Loucy (cell line): ENCODE measurements at regions not wholly inside any gene's neighbourhood (a gene's known extent, or its start where the extent isn't known, plus 50 kb on each side); places are given as distances from the start of the nearest gene placed in this dataset.
"Not testable (repeated sequence)": the region's sequence is repeated elsewhere in the genome, so short reads cannot be mapped to it uniquely, and the experiment has no call there.

Experiments used
- H2AFZ ChIP-seq: fragments of 200-600 bp; sonication (generic); 2 replicates; pipeline ENCODE4 v1.6.0; 2016; ENCODE audit warnings: antibody characterized with exemption, mild to moderate bottlenecking, low read length, moderate library complexity
- H3F3A ChIP-seq: fragments of 200-600 bp; 2 replicates; pipeline ENCODE4 v1.6.0; 2016; ENCODE audit warnings: antibody characterized with exemption, low read depth, mild to moderate bottlenecking
- H3K27me3 ChIP-seq: fragments of 200-600 bp; sonication (generic); 2 replicates; pipeline ENCODE4 v1.6.1; 2014; ENCODE audit warnings: low read length, mild to moderate bottlenecking; ENCODE audit not compliant: insufficient read depth, poor library complexity, severe bottlenecking
- H3K36me3 ChIP-seq: fragments of 200-600 bp; sonication (generic); 2 replicates; pipeline ENCODE4 v1.6.1; 2016; ENCODE audit warnings: low read length; ENCODE audit not compliant: insufficient read depth
- H3K4me1 ChIP-seq: fragments of 200-600 bp; sonication (generic); 2 replicates; pipeline ENCODE4 v1.5.1; 2014; ENCODE audit warnings: low read length, mild to moderate bottlenecking; ENCODE audit not compliant: insufficient read depth, poor library complexity, severe bottlenecking
- H3K4me2 ChIP-seq: fragments of 200-600 bp; sonication (generic); 2 replicates; pipeline ENCODE4 v1.6.0; 2014; ENCODE audit warnings: antibody characterized with exemption, low read length, low read depth, mild to moderate bottlenecking; ENCODE audit not compliant: poor library complexity, severe bottlenecking
- H3K4me3 ChIP-seq: fragments of 200-600 bp; sonication (generic); 2 replicates; pipeline ENCODE4 v1.5.1; 2014; ENCODE audit warnings: low read length, mild to moderate bottlenecking, mixed read lengths; ENCODE audit not compliant: poor library complexity, severe bottlenecking
- H3K79me2 ChIP-seq: fragments of 200-600 bp; sonication (generic); 2 replicates; pipeline ENCODE4 v1.6.1; 2014; ENCODE audit warnings: low read length; ENCODE audit not compliant: insufficient read depth
- H3K9ac ChIP-seq: fragments of 200-600 bp; sonication (generic); 2 replicates; pipeline ENCODE4 v1.6.0; 2014; ENCODE audit warnings: mild to moderate bottlenecking, low read depth, low read length, moderate library complexity; ENCODE audit not compliant: poor library complexity, severe bottlenecking
- H3K9me2 ChIP-seq: fragments of 200-600 bp; sonication (generic); replicated peaks from 2 replicates; pipeline ENCODE4 v1.6.1; 2016; ENCODE audit warnings: low read depth, low read length, mixed read lengths
- H3K9me3 ChIP-seq: fragments of 200-600 bp; sonication (generic); 2 replicates; pipeline ENCODE4 v1.6.1; 2014; ENCODE audit warnings: mild to moderate bottlenecking, antibody characterized with exemption, low read length, low read depth; ENCODE audit not compliant: insufficient read depth
- H4K20me1 ChIP-seq: fragments of 200-600 bp; sonication (generic); 2 replicates; pipeline ENCODE4 v1.6.0; 2014; ENCODE audit warnings: antibody characterized with exemption, low read length, mild to moderate bottlenecking; ENCODE audit not compliant: insufficient read depth, poor library complexity, severe bottlenecking
- CTCF ChIP-seq: fragments of 200-600 bp; sonication (generic); conservative IDR thresholded peaks from 2 replicates; pipeline ENCODE4 v1.5.1; 2014; ENCODE audit warnings: mild to moderate bottlenecking, antibody characterized with exemption, low read length
- EZH2phosphoT487 ChIP-seq: fragments of 200-600 bp; IDR thresholded peaks from 2 replicates; pipeline ENCODE4 v1.6.1; 2018; ENCODE audit warnings: antibody characterized with exemption, mild to moderate bottlenecking, moderate library complexity, borderline replicate concordance

- no peaks in the 10 kb centered on the region for H3K9me2 ChIP-seq
Measured at GRCh38 chr10:62937674-62938073, 121.5 kb upstream of the EGR2 start.

GRCh38 chr10:62935022-62935421 lies 118.9 kb upstream of the EGR2 start:
- H3K4me1 ChIP-seq = no peaks in the 10 kb centered on the region
- H4K20me1 ChIP-seq = no peaks in the 10 kb centered on the region
- H3K4me2 ChIP-seq = no peak overlapping the region
- H3K4me3 ChIP-seq = no peak overlapping the region
- H3K27me3 ChIP-seq = no peaks in the 10 kb centered on the region
- no peaks in the 10 kb centered on the region for H3K36me3 ChIP-seq
- TF ChIP-seq CTCF (no peak), EZH2phosphoT487 (no peak)
- H2AFZ ChIP-seq = no peak overlapping the region
- no peaks in the 10 kb centered on the region for H3K79me2 ChIP-seq
- no peaks in the 10 kb centered on the region for H3F3A ChIP-seq
- H3K9ac ChIP-seq = no peak overlapping the region
- H3K9me3 ChIP-seq = no peaks in the 10 kb centered on the region
- H3K9me2 ChIP-seq = no peaks in the 10 kb centered on the region

More at GRCh38 chr10:62937674-62938073, 121.5 kb upstream of the EGR2 start:
- Histone ChIP-seq H3F3A (no peaks in the 10 kb centered on the region), H4K20me1 (no peaks in the 10 kb centered on the region), H3K36me3 (no peaks in the 10 kb centered on the region), H3K9ac (no peak overlapping the region), H2AFZ (no peak overlapping the region), H3K27me3 (no peaks in the 10 kb centered on the region), H3K79me2 (no peaks in the 10 kb centered on the region), H3K4me3 (no peak overlapping the region), H3K9me3 (no peaks in the 10 kb centered on the region), H3K4me1 (no peaks in the 10 kb centered on the region), H3K4me2 (no peak overlapping the region)
- TF ChIP-seq CTCF (no peak), EZH2phosphoT487 (no peak)

- H3K27me3 ChIP-seq = no peaks in the 10 kb centered on the region
- no peak overlapping the region for H3K4me3 ChIP-seq
- no peaks in the 10 kb centered on the region for H3K36me3 ChIP-seq
- no peaks in the 10 kb centered on the region for H4K20me1 ChIP-seq
- no peaks in the 10 kb centered on the region for H3K9me2 ChIP-seq
- H3K9me3 ChIP-seq = no peaks in the 10 kb centered on the region
- no peak overlapping the region for H3K9ac ChIP-seq
- H2AFZ ChIP-seq = no peak overlapping the region
- no peaks in the 10 kb centered on the region for H3F3A ChIP-seq
- no peak overlapping the region for H3K4me2 ChIP-seq
- TF ChIP-seq EZH2phosphoT487 (no peak), CTCF (no peak)
- no peaks in the 10 kb centered on the region for H3K4me1 ChIP-seq
- no peaks in the 10 kb centered on the region for H3K79me2 ChIP-seq
Measured at GRCh38 chr10:62934258-62934657, 118.1 kb upstream of the EGR2 start.

GRCh38 chr10:62928763-62929162 lies 112.6 kb upstream of the EGR2 start:
- not testable (repeated sequence) for H3K4me2 ChIP-seq

More at GRCh38 chr10:62928763-62929162, 112.6 kb upstream of the EGR2 start:
- H3K79me2 ChIP-seq, H3K9me3 ChIP-seq, H3K9me2 ChIP-seq, H3F3A ChIP-seq, H2AFZ ChIP-seq, H3K4me3 ChIP-seq, H3K9ac ChIP-seq, H3K27me3 ChIP-seq, H3K4me1 ChIP-seq, H3K36me3 ChIP-seq, H4K20me1 ChIP-seq: not testable (repeated sequence)
